ENCODE measurements at regions not wholly inside any gene's neighbourhood (a gene's known extent, or its start where the extent isn't known, plus 50 kb on each side); places are given as distances from the start of the nearest gene placed in this dataset.

DNA sequence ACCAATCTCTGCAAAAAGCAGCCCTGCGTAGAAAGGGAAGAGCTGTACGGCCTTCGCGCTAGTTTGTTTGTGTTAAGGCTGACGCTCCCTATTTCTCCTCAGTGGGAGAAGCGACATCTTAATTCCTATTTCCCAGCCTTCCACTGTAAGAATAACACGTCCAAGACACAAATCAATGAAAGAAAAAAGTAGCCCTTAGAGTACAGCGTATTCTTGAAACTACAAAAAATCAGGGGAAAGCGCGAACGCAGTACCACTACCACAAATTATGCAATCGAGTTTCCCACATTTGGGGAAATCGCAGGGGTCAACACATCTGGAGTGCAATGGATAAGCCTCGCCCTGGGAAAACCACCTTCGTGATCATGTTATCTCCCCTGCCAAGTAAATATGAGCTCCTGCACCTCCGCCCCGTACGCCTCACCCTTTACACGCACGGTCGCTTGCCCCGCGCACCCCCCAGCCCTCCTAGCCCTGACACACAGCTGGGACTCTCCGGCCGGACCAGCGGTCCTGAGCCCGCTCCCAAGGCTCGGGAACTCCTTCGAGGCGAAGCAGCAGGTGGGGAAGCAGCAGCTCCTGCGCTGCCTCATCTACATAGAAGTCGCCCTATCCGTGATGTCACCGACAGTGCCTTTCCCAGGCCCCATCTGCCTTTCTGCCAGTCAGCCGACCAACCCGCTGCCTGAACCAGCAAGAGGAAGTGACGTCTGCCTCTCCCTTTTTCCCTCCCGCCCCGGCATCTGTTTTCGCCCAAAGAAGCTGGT lies 94.7 kb downstream of the PPIAL4G start (continued):
- TF ChIP-seq ATF6 (CRISPR knock-in tag; conservative IDR thresholded peaks at IDR 0.05) (no peak), ZNF577 (CRISPR knock-in tag; IDR thresholded peaks at IDR 0.05; ENCODE audit: borderline replicate concordance, low read depth) (no peak), CHCHD3 (CRISPR knock-in tag; IDR thresholded peaks at IDR 0.05) (no peak), PHF5A (CRISPR knock-in tag; IDR thresholded peaks at IDR 0.05; ENCODE audit: low read depth, unreplicated experiment) (no peak), NFIC (IDR thresholded peaks at IDR 0.05; ENCODE audit: low read length) (no peak), MEF2D (CRISPR knock-in tag; IDR thresholded peaks at IDR 0.05) (no peak; the same call in 1 of the 2 replicates), ELF1 (CRISPR knock-in tag; IDR thresholded peaks at IDR 0.05) (no peak), FUBP1 (CRISPR knock-in tag; IDR thresholded peaks at IDR 0.05; ENCODE audit: borderline replicate concordance) (no peak), ZNF350 (CRISPR knock-in tag; IDR thresholded peaks at IDR 0.05; ENCODE audit: borderline replicate concordance, low read depth) (no peak)
- TF ChIP-seq, protein P1, sequence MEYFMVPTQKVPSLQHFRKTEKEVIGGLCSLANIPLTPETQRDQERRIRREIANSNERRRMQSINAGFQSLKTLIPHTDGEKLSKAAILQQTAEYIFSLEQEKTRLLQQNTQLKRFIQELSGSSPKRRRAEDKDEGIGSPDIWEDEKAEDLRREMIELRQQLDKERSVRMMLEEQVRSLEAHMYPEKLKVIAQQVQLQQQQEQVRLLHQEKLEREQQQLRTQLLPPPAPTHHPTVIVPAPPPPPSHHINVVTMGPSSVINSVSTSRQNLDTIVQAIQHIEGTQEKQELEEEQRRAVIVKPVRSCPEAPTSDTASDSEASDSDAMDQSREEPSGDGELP (IDR thresholded peaks at IDR 0.05; ENCODE audit: borderline replicate concordance, low read depth), result 0 out of 2 replicates have a peak, but pooled peaks have one; percentile 46
- TF ChIP-seq, protein P2, sequence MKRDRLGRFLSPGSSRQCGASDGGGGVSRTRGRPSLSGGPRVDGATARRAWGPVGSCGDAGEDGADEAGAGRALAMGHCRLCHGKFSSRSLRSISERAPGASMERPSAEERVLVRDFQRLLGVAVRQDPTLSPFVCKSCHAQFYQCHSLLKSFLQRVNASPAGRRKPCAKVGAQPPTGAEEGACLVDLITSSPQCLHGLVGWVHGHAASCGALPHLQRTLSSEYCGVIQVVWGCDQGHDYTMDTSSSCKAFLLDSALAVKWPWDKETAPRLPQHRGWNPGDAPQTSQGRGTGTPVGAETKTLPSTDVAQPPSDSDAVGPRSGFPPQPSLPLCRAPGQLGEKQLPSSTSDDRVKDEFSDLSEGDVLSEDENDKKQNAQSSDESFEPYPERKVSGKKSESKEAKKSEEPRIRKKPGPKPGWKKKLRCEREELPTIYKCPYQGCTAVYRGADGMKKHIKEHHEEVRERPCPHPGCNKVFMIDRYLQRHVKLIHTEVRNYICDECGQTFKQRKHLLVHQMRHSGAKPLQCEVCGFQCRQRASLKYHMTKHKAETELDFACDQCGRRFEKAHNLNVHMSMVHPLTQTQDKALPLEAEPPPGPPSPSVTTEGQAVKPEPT (CRISPR knock-in tag; IDR thresholded peaks at IDR 0.05; ENCODE audit: low read depth), result no peak
- TF ChIP-seq, protein P3, sequence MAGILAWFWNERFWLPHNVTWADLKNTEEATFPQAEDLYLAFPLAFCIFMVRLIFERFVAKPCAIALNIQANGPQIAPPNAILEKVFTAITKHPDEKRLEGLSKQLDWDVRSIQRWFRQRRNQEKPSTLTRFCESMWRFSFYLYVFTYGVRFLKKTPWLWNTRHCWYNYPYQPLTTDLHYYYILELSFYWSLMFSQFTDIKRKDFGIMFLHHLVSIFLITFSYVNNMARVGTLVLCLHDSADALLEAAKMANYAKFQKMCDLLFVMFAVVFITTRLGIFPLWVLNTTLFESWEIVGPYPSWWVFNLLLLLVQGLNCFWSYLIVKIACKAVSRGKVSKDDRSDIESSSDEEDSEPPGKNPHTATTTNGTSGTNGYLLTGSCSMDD (CRISPR knock-in tag; IDR thresholded peaks at IDR 0.05), result no peak
- TF ChIP-seq, protein P4, sequence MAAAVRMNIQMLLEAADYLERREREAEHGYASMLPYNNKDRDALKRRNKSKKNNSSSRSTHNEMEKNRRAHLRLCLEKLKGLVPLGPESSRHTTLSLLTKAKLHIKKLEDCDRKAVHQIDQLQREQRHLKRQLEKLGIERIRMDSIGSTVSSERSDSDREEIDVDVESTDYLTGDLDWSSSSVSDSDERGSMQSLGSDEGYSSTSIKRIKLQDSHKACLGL (CRISPR knock-in tag; IDR thresholded peaks at IDR 0.05), result 0 out of 2 replicates have a peak, but pooled peaks have one; percentile 36
- TF ChIP-seq, protein P5, sequence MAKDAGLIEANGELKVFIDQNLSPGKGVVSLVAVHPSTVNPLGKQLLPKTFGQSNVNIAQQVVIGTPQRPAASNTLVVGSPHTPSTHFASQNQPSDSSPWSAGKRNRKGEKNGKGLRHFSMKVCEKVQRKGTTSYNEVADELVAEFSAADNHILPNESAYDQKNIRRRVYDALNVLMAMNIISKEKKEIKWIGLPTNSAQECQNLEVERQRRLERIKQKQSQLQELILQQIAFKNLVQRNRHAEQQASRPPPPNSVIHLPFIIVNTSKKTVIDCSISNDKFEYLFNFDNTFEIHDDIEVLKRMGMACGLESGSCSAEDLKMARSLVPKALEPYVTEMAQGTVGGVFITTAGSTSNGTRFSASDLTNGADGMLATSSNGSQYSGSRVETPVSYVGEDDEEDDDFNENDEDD (CRISPR knock-in tag; IDR thresholded peaks at IDR 0.05; ENCODE audit: borderline replicate concordance), result peak; percentile 78
- TF ChIP-seq, protein P6, sequence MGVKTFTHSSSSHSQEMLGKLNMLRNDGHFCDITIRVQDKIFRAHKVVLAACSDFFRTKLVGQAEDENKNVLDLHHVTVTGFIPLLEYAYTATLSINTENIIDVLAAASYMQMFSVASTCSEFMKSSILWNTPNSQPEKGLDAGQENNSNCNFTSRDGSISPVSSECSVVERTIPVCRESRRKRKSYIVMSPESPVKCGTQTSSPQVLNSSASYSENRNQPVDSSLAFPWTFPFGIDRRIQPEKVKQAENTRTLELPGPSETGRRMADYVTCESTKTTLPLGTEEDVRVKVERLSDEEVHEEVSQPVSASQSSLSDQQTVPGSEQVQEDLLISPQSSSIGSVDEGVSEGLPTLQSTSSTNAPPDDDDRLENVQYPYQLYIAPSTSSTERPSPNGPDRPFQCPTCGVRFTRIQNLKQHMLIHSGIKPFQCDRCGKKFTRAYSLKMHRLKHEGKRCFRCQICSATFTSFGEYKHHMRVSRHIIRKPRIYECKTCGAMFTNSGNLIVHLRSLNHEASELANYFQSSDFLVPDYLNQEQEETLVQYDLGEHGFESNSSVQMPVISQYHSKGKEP (CRISPR knock-in tag; IDR thresholded peaks at IDR 0.05), result no peak
